ENCODE measurements at regions not wholly inside any gene's neighbourhood (a gene's known extent, or its start where the extent isn't known, plus 50 kb on each side); places are given as distances from the start of the nearest gene placed in this dataset.

GRCh38 chr15:69656271-69657030 lies 203.8 kb downstream of the RPLP1 start:
- TF ChIP-seq CTCF (conservative IDR thresholded peaks at IDR 0.05; ENCODE audit: low read length) = no peak
- TF ChIP-seq EZH2phosphoT487 (IDR thresholded peaks at IDR 0.05; ENCODE audit: borderline replicate concordance, low read depth, low read length) = no peak
